ENCODE measurements at regions not wholly inside any gene's neighbourhood (a gene's known extent, or its start where the extent isn't known, plus 50 kb on each side); places are given as distances from the start of the nearest gene placed in this dataset.
"Not testable (repeated sequence)": the region's sequence is repeated elsewhere in the genome, so short reads cannot be mapped to it uniquely, and the experiment has no call there.

DNA sequence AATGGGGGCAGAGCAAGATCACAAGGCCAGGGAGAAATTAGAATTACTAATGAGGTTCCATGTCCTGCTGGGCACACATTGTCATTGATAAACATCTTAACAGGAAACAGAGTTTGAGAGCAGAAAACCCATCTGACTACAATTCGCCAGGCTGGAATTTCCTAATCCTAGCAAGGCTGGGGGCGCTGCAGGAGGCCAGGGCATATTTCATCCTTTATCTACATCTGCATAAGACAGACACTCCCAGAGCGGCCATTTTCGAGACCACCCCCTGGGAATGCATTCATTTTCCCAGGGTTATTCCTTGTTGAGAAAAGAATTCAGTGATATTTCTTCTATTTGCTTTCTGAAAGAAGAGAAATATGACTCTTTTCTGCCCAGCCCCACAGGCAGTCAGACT is 152.7 kb downstream of the SUCLG1 start:
- peaks cover 0 to 8% (median 0%) of the 10 kb centered on the region in 9 donors for H3K27me3 ChIP-seq
- TF ChIP-seq, protein P1, sequence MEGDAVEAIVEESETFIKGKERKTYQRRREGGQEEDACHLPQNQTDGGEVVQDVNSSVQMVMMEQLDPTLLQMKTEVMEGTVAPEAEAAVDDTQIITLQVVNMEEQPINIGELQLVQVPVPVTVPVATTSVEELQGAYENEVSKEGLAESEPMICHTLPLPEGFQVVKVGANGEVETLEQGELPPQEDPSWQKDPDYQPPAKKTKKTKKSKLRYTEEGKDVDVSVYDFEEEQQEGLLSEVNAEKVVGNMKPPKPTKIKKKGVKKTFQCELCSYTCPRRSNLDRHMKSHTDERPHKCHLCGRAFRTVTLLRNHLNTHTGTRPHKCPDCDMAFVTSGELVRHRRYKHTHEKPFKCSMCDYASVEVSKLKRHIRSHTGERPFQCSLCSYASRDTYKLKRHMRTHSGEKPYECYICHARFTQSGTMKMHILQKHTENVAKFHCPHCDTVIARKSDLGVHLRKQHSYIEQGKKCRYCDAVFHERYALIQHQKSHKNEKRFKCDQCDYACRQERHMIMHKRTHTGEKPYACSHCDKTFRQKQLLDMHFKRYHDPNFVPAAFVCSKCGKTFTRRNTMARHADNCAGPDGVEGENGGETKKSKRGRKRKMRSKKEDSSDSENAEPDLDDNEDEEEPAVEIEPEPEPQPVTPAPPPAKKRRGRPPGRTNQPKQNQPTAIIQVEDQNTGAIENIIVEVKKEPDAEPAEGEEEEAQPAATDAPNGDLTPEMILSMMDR (IDR thresholded peaks at IDR 0.05), result no peak
- TF ChIP-seq POLR2A (IDR thresholded peaks at IDR 0.05), result no peak
- no peak overlapping the region for H3K4me3 ChIP-seq
- WGBS, 4 donors, result 76 to 84% (median 81%) methylated on average over 4 of the region's 4 CpGs
- DNase-seq, result no peak
- H3K27ac ChIP-seq, result no peak overlapping the region
- H3K4me1 ChIP-seq, result no peaks in the 10 kb centered on the region
- no peak for ATAC-seq
- intact Hi-C loops (cut with DNase I), result loop anchor here in 1 of 10 donors (5.0 kb wide), 1 partner anchor 284 kb away; no protein-coding TSS in a partner anchor
- H3K36me3 ChIP-seq, result no peaks in the 10 kb centered on the region
- H3K9me3 ChIP-seq, result peaks cover 0 to 16% (median 4%) of the 10 kb centered on the region in 12 donors

DNA sequence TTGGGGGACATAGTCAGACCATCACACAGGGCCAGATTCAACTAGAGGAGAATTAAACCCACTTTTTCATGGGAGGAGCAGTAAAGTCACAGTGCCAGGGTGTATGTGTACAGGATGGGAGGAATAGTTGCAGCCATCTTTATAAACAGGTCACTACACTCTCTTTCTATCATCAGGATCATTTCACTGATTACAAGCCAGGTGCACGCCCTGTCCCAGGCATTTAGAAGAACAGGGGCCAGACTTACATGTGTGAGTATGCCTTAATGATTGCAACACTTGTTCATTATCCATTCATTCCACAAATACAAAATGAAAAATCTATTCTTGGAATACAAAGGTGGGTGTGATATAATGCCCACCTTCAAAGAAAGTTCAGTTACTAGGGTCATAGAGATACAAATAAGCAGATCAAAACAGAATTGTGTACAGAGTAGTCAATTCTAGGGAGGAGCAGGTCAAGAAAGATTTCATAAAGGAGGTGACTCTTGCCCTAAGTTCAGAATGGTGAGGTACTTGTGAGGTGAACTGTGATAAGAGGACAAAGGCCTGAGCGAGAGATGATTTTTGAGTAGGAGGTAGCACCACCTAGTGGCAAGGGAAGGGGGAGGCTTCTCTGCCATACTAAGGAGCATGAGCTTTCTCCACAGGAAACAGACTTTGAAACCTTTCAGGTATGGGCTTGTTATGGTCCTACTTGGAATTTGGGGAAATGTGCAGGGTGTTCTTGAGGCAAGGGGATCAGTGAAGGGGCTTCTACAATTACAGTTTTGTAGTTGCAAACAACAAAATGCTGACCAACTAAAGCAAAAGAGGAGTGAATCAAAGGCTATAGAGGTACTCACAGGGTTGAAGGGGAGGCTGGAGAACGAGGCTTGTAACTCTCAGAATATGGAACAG is 156.3 kb downstream of the SUCLG1 start:
- peaks cover 0 to 5% (median 0%) of the 10 kb centered on the region in 9 donors for H3K27me3 ChIP-seq
- ATAC-seq, result peak in 3 of 4 donors; percentile 62 to 65 (median 63)
- H3K36me3 ChIP-seq, result no peaks in the 10 kb centered on the region
- WGBS, 4 donors, result 38 to 56% (median 40%) methylated on average over 3 of the region's 3 CpGs
- H3K4me3 ChIP-seq, result no peak overlapping the region
- intact Hi-C loops (cut with DNase I), result loop anchor here in 9 of 10 donors (2.0 to 5.0 kb wide), 2 partner anchors 280 kb away; no protein-coding TSS in a partner anchor
- DNase-seq, result peak in 1 of 5 donors; percentile 8
- H3K27ac ChIP-seq, result no peak overlapping the region
- TF ChIP-seq, protein P1 (IDR thresholded peaks at IDR 0.05), result peak; percentile 44 to 75 (median 68)
- no peak for TF ChIP-seq POLR2A (IDR thresholded peaks at IDR 0.05)
- H3K9me3 ChIP-seq, result peaks cover 0 to 16% (median 4%) of the 10 kb centered on the region in 12 donors
- no peaks in the 10 kb centered on the region for H3K4me1 ChIP-seq

DNA sequence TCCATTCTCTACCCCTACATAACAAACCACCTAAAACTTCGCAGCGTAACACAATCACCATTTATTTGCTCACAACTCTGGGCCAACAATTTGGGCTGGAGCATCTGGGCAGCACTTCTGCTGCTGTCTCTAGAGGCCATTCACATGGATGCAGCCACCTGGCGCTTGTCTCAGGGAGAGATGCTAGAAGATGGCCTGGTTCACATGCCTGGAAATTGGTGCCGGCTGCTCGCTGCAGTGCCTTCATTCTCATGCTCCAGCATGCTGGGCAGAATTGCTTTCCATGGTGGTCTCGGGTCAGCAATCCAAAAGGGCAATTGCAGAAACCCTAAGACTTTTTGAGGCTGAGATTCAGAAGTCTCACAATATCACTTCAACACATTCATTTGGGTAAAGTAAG is 157.4 kb downstream of the SUCLG1 start:
- DNase-seq (no peak), ATAC-seq (no peak)
- intact Hi-C loops (cut with DNase I), result loop anchor here in 9 of 10 donors (2.0 to 5.0 kb wide), 2 partner anchors 279 kb away; no protein-coding TSS in a partner anchor
- Histone ChIP-seq H3K9me3 (peaks cover 0 to 14% (median 4%) of the 10 kb centered on the region in 12 donors), H3K36me3 (no peaks in the 10 kb centered on the region), H3K27me3 (peaks cover 0 to 5% (median 0%) of the 10 kb centered on the region in 9 donors), H3K4me3 (no peak overlapping the region), H3K27ac (no peak overlapping the region), H3K4me1 (no peaks in the 10 kb centered on the region)
- TF ChIP-seq POLR2A (IDR thresholded peaks at IDR 0.05), result no peak
- TF ChIP-seq, protein P1 (IDR thresholded peaks at IDR 0.05), result no peak
- 91 to 94% (median 93%) methylated on average over 6 of the region's 6 CpGs for WGBS, 4 donors

DNA sequence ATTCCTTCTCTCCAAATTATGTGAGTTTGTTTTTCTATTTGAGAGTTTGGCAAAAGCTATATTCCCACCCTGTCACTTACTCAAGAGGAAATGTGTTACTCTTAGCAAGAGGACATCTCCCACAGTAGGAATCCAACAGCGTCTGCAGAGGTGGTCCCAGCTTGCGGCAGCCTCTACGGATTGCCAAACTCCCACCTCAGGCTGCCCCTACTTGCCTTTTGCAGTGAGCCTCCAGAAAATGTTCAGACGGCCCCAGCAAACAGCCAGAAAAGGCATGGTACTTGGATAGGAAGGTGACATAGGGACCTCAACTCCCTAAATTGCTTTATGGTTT is 158.4 kb downstream of the SUCLG1 start:
- 71 to 86% (median 76%) methylated on average over 4 of the region's 4 CpGs for WGBS, 4 donors
- no peak overlapping the region for H3K4me3 ChIP-seq
- DNase-seq, result no peak
- TF ChIP-seq POLR2A (IDR thresholded peaks at IDR 0.05), result no peak
- TF ChIP-seq, protein P1 (IDR thresholded peaks at IDR 0.05), result no peak
- peaks cover 0 to 5% (median 0%) of the 10 kb centered on the region in 9 donors for H3K27me3 ChIP-seq
- H3K27ac ChIP-seq, result no peak overlapping the region
- intact Hi-C loops (cut with DNase I), result loop anchor here in 8 of 10 donors (5.0 kb wide), 1 partner anchor 278 kb away; no protein-coding TSS in a partner anchor
- no peaks in the 10 kb centered on the region for H3K36me3 ChIP-seq
- H3K4me1 ChIP-seq, result no peaks in the 10 kb centered on the region
- ATAC-seq, result no peak
- peaks cover 0 to 4% (median 0%) of the 10 kb centered on the region in 12 donors for H3K9me3 ChIP-seq

DNA sequence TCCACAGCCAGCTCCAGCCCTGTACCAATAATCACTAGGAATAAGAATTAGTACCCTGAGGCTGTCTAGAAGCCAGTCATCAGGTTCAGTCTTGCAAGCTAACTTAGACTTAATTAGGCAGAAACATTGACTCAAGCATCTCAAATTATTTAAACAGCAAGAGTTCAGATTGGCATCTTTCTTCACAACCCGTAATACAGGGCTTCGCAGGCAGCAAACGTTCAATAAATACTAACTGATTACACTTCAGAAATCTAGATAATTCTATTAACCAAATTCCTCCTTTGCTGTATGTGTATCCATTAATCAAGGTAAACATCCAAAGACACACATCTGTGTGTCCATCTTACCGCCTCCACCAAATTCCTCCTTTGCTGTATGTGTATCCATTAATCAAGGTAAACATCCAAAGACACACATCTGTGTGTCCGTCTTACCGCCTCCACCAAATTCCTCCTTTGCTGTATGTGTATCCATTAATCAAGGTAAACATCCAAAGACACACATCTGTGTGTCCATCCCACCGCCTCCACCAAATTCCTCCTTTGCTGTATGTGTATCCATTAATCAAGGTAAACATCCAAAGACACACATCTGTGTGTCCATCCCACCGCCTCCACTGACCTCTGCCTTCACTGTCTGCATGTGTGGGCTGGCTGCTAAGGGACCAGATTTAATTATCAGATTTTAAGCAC is 158.9 kb downstream of the SUCLG1 start:
- ATAC-seq, H3K27ac ChIP-seq, H3K36me3 ChIP-seq, H3K4me1 ChIP-seq, H3K4me3 ChIP-seq, DNase-seq, H3K27me3 ChIP-seq, H3K9me3 ChIP-seq: not testable (repeated sequence)
- intact Hi-C loops (cut with DNase I), result loop anchor here in 8 of 10 donors (5.0 kb wide), 1 partner anchor 278 kb away; no protein-coding TSS in a partner anchor
- WGBS, 4 donors, result 88 to 95% (median 91%) methylated on average over 8 of the region's 8 CpGs

Data from heart left ventricle (tissue), 16 donors.